OCI-LY1 (cell line): ENCODE measurements at regions not wholly inside any gene's neighbourhood (a gene's known extent, or its start where the extent isn't known, plus 50 kb on each side); places are given as distances from the start of the nearest gene placed in this dataset.

Experiments
- CTCF ChIP-seq: fragments of 200-600 bp; sonication (generic), shearing (Covaris generic); IDR thresholded peaks from 2 replicates; pipeline ENCODE4 v1.5.1; 2017; ENCODE audit warnings: mild to moderate bottlenecking, antibody characterized with exemption, low read length, moderate library complexity, mixed read lengths
- EZH2 ChIP-seq: fragments of 200-600 bp; sonication (generic), shearing (Covaris generic); IDR thresholded peaks from 2 replicates; pipeline ENCODE4 v1.8.0; 2017; ENCODE audit warnings: borderline replicate concordance, mixed run types, mild to moderate bottlenecking, antibody characterized with exemption, low read length, moderate library complexity, mixed read lengths

DNA sequence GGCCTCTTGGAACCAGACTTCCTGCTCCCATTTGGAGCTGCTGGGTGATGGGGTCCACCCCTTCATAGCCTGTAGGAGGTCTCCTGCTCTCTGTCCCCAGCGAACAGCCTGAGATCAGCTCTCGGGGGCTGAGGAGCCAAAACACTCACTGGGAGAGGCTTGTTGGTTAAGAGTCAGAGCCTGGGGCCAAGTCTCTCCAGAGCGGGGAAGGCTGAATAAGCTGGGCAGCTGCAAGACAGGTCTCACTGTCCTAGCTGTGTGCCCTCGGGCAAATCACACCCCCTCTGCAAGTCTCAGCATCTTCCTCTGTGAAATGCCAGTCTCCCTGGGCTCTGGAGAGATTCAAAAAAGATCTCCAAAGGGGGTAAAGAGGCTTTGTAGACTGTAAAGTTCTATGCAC is 174.6 kb downstream of the WSCD1 start:
- TF ChIP-seq CTCF (no peak), EZH2 (no peak)
